H1 (cell line): ENCODE measurements at regions not wholly inside any gene's neighbourhood (a gene's known extent, or its start where the extent isn't known, plus 50 kb on each side); places are given as distances from the start of the nearest gene placed in this dataset.

Experiments used
- BCL11A ChIP-seq, 2 experiments: IDR thresholded peaks; one replicate each; pipeline ENCODE4 v1.6.1; 2011; ENCODE audit warnings: low read depth in 2 of 2, low read length in 2 of 2, mild to moderate bottlenecking in 2 of 2
- CREB1 ChIP-seq: IDR thresholded peaks from 2 replicates; pipeline ENCODE4 v1.6.1; 2012; ENCODE audit warnings: inconsistent platforms
- TF ChIP-seq, protein P1 (sequence below), 3 experiments: IDR thresholded peaks; 1 replicate in 2 of 3; 2 replicates in 1 of 3; pipeline versions ENCODE4 v1.5.1 to v1.6.1; 2011; ENCODE audit warnings: low read length in 3 of 3, mild to moderate bottlenecking in 3 of 3, inconsistent platforms in 2 of 3, low read depth in 1 of 3, moderate library complexity in 1 of 3; ENCODE audit not compliant: insufficient read depth in 1 of 3; ENCODE audit errors: control extremely low read depth in 1 of 3
- TF ChIP-seq, protein P2 (sequence below): IDR thresholded peaks from 2 replicates; pipeline ENCODE4 v1.6.1; 2012; ENCODE audit warnings: inconsistent platforms

DNA sequence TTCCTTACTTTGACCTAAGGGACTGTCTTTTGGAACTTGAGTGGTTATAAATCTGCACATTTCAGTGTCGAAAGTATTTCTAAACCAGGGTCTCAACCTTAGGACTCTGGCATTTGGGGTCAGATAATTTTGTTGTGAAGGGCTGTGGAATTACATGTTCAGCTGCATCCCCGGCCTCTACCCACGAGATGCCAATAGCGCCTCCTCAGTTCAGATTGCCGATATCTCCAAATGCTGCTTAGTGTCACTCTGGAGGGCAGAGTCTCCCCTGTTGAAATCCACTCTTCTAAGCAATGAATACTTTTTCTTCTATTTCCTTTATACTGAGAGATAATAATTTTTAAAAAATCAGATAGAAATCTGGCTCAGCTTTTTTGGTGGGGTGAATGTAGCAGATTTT is 379.4 kb upstream of the RGS6 start:
- TF ChIP-seq, protein P1, sequence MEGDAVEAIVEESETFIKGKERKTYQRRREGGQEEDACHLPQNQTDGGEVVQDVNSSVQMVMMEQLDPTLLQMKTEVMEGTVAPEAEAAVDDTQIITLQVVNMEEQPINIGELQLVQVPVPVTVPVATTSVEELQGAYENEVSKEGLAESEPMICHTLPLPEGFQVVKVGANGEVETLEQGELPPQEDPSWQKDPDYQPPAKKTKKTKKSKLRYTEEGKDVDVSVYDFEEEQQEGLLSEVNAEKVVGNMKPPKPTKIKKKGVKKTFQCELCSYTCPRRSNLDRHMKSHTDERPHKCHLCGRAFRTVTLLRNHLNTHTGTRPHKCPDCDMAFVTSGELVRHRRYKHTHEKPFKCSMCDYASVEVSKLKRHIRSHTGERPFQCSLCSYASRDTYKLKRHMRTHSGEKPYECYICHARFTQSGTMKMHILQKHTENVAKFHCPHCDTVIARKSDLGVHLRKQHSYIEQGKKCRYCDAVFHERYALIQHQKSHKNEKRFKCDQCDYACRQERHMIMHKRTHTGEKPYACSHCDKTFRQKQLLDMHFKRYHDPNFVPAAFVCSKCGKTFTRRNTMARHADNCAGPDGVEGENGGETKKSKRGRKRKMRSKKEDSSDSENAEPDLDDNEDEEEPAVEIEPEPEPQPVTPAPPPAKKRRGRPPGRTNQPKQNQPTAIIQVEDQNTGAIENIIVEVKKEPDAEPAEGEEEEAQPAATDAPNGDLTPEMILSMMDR (IDR thresholded peaks at IDR 0.05; ENCODE audit: control extremely low read depth in 1 of 3, insufficient read depth in 1 of 3, low read depth in 1 of 3, low read length in 3 of 3) = peak; percentile 35 to 48 (median 46); a peak in 3 of 4 replicates
- TF ChIP-seq CREB1 (no peak), BCL11A (IDR thresholded peaks at IDR 0.05; ENCODE audit: low read depth in 2 of 2, low read length in 2 of 2) (no peak)
- TF ChIP-seq, protein P2, sequence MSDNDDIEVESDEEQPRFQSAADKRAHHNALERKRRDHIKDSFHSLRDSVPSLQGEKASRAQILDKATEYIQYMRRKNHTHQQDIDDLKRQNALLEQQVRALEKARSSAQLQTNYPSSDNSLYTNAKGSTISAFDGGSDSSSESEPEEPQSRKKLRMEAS = no peak
